SK-N-SH (cell line): ENCODE measurements at regions not wholly inside any gene's neighbourhood (a gene's known extent, or its start where the extent isn't known, plus 50 kb on each side); places are given as distances from the start of the nearest gene placed in this dataset.

Source experiments
- CTCF ChIP-seq: fragments of 200-600 bp; sonication (generic); IDR thresholded peaks from 2 replicates; pipeline ENCODE4 v1.6.1; 2017; ENCODE audit warnings: antibody characterized with exemption, mild to moderate bottlenecking, moderate library complexity
- EP300 ChIP-seq, 2 experiments: IDR thresholded peaks; 2 replicates each; pipeline versions ENCODE4 v1.4.0 to v1.6.1; 2012; ENCODE audit warnings: borderline replicate concordance in 1 of 2, low read depth in 1 of 2, low read length in 1 of 2
- RAD21 ChIP-seq: IDR thresholded peaks from 2 replicates; pipeline ENCODE4 v1.6.1; 2012; ENCODE audit warnings: mild to moderate bottlenecking, low read length
- TF ChIP-seq, protein P1 (sequence below): IDR thresholded peaks from 2 replicates; pipeline ENCODE4; 2012

DNA sequence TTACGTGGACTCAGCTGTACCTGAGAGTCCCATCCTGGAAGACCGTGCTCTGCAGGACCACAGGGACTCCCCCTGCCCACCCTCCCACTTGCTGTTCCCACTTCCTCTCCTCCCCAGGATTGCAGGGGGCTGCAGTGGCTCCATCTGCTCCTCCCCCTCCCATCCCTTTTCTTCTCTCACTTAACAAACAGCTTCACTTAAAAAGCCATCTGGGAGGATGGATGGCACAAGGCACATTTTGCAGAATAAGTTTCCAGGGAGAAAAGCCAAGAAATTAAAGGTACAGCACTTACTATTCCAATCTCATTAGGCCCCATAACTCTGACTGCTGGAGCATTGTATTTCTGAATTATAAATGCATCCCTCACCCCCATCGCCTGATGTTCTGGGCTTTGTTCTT, 458.7 kb downstream of the PTPRU start:
- TF ChIP-seq CTCF = no peak
- TF ChIP-seq, protein P1, sequence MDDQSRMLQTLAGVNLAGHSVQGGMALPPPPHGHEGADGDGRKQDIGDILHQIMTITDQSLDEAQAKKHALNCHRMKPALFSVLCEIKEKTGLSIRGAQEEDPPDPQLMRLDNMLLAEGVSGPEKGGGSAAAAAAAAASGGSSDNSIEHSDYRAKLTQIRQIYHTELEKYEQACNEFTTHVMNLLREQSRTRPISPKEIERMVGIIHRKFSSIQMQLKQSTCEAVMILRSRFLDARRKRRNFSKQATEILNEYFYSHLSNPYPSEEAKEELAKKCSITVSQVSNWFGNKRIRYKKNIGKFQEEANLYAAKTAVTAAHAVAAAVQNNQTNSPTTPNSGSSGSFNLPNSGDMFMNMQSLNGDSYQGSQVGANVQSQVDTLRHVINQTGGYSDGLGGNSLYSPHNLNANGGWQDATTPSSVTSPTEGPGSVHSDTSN = no peak
- no peak for TF ChIP-seq RAD21
- TF ChIP-seq EP300 (IDR thresholded peaks at IDR 0.05; ENCODE audit: borderline replicate concordance in 1 of 2, low read depth in 1 of 2, low read length in 1 of 2) = no peak
